Breast epithelium (tissue), 4 donors: ENCODE measurements at regions not wholly inside any gene's neighbourhood (a gene's known extent, or its start where the extent isn't known, plus 50 kb on each side); places are given as distances from the start of the nearest gene placed in this dataset.

Experiments used
- DNase-seq, 2 donors: peaks; one replicate each; pipeline ENCODE4 v3.0.0-alpha.2; 2019; ENCODE audit warnings: low spot score in 2 of 2
- H3K27ac ChIP-seq, 2 donors: fragments of 200-600 bp; sonication (generic) in 1 of 2; one replicate each; pipeline ENCODE4 v1.5.1; 2016 to 2019; ENCODE audit warnings: mild to moderate bottlenecking in 1 of 2
- H3K27me3 ChIP-seq, 2 donors: fragments of 200-600 bp; sonication (generic) in 1 of 2; one replicate each; pipeline versions ENCODE4 v1.5.1 to v1.6.0; 2017 to 2019; ENCODE audit warnings: control low read depth in 1 of 2, mild to moderate bottlenecking in 1 of 2
- H3K36me3 ChIP-seq: fragments of 200-600 bp; one replicate; pipeline ENCODE4 v1.5.1; 2019
- H3K4me1 ChIP-seq, 2 donors: fragments of 200-600 bp; sonication (generic); one replicate each; pipeline ENCODE4 v1.5.1; 2016 to 2019; ENCODE audit warnings: control low read depth in 1 of 2
- H3K4me3 ChIP-seq, 3 donors: fragments of 200-600 bp; sonication (generic); 1 replicate in 2 of 3; 2 replicates in 1 of 3; pipeline ENCODE4 v1.5.1; 2016 to 2019; ENCODE audit warnings: mild to moderate bottlenecking in 3 of 3, moderate library complexity in 2 of 3
- H3K9me3 ChIP-seq, 2 donors: fragments of 200-600 bp; sonication (generic) in 1 of 2; one replicate each; pipeline ENCODE4 v1.5.1; 2016 to 2019; ENCODE audit warnings: control low read depth in 1 of 2
- POLR2A ChIP-seq: fragments of 450-650 bp; IDR thresholded peaks from one replicate; pipeline ENCODE4 v1.6.1; 2016; ENCODE audit warnings: antibody characterized with exemption, mild to moderate bottlenecking, moderate library complexity
- POLR2AphosphoS5 ChIP-seq, 3 donors: sonication (generic); formaldehyde crosslinking; IDR thresholded peaks; one replicate each; pipeline ENCODE4 v1.6.1; 2017; ENCODE audit warnings: antibody characterized with exemption in 3 of 3
- intact Hi-C: fragments of 100-400 bp; cut with DNase I; formaldehyde crosslinking; loops from one replicate; pipeline ENCODE4 v1.15.1; 2023; ENCODE audit warnings: low total_unique reads
- TF ChIP-seq, protein P1 (sequence below), 3 donors: fragments of 450-650 bp; IDR thresholded peaks; one replicate each; pipeline ENCODE4 v1.5.1; 2016 to 2017; ENCODE audit warnings: antibody characterized with exemption in 3 of 3, mild to moderate bottlenecking in 3 of 3, moderate library complexity in 3 of 3

DNA sequence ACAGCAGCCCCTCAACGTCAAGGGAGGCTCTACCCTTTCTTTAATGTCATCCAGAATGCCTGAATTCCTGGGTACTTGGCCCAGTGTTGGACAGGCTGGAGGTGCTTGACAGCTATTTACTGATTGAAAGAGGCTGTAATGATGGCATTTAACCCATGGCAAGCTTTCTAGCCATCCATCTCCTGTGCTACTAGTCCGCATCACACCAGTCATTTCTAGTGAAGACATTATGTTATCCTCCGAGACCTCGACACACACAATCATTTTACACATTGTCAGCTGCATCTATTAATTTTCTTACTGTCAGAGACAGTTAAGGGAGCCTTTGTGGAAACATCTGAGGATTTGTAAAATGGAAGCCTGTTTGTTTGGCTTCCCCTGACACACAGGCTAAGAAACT, 149.3 kb upstream of the FSTL4 start:
- H3K27ac ChIP-seq, result no peak overlapping the region
- H3K27me3 ChIP-seq, result no peaks in the 10 kb centered on the region
- no peak for DNase-seq
- no peaks in the 10 kb centered on the region for H3K36me3 ChIP-seq
- TF ChIP-seq POLR2A (no peak), POLR2AphosphoS5 (IDR thresholded peaks at IDR 0.05) (no peak)
- TF ChIP-seq, protein P1, sequence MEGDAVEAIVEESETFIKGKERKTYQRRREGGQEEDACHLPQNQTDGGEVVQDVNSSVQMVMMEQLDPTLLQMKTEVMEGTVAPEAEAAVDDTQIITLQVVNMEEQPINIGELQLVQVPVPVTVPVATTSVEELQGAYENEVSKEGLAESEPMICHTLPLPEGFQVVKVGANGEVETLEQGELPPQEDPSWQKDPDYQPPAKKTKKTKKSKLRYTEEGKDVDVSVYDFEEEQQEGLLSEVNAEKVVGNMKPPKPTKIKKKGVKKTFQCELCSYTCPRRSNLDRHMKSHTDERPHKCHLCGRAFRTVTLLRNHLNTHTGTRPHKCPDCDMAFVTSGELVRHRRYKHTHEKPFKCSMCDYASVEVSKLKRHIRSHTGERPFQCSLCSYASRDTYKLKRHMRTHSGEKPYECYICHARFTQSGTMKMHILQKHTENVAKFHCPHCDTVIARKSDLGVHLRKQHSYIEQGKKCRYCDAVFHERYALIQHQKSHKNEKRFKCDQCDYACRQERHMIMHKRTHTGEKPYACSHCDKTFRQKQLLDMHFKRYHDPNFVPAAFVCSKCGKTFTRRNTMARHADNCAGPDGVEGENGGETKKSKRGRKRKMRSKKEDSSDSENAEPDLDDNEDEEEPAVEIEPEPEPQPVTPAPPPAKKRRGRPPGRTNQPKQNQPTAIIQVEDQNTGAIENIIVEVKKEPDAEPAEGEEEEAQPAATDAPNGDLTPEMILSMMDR (IDR thresholded peaks at IDR 0.05), result no peak
- intact Hi-C loops, result no loop called here
- no peaks in the 10 kb centered on the region for H3K4me1 ChIP-seq
- no peaks in the 10 kb centered on the region for H3K9me3 ChIP-seq
- no peak overlapping the region for H3K4me3 ChIP-seq

DNA sequence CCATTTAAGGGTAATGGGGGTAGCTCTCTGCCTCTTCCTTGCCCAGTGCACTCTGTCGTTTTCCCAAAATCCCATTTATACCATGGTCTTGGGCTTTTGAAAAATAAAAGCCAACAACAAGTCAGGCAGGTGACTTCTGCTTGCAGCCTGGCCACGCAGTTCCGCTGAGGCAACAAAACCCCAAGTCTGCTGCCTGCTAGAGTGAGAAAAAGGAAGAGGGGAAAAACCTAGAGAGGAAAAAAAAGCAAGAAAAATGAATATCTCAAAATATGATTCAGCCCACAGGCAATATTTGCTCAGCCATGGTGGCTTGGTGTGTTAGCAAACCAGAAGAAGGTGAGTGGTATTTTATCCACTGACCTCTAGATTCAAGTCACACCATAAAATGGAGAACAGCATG, 148.2 kb upstream of the FSTL4 start:
- TF ChIP-seq POLR2AphosphoS5 (IDR thresholded peaks at IDR 0.05), result no peak
- no peak for TF ChIP-seq POLR2A
- TF ChIP-seq, protein P1 (IDR thresholded peaks at IDR 0.05), result no peak
- no peaks in the 10 kb centered on the region for H3K9me3 ChIP-seq
- H3K27ac ChIP-seq, result no peak overlapping the region
- intact Hi-C loops, result no loop called here
- H3K27me3 ChIP-seq, result no peaks in the 10 kb centered on the region
- no peak overlapping the region for H3K4me3 ChIP-seq
- no peak for DNase-seq
- no peaks in the 10 kb centered on the region for H3K36me3 ChIP-seq
- H3K4me1 ChIP-seq, result no peaks in the 10 kb centered on the region

DNA sequence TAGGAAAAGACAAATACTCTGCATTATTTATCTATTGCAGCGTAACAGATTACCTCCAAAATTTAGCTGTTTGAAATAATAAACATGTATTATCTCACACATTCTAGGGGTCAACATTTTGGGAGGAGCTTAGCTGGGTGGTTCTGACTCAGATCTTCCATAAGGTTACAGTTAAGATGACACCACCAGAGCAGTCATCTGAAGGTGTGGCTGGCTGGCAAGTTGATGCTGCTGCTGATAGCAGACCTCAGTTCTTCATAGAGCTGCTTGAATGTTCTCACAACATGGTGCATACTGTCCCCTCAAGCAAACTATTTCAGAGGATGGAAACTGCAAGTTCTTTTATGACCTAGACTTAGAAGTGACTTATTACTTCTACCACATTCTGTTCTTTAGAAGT, 146.3 kb upstream of the FSTL4 start:
- H3K4me3 ChIP-seq, result no peak overlapping the region
- no peaks in the 10 kb centered on the region for H3K36me3 ChIP-seq
- H3K9me3 ChIP-seq, result no peaks in the 10 kb centered on the region
- no peak overlapping the region for H3K27ac ChIP-seq
- no peak for DNase-seq
- intact Hi-C loops, result no loop called here
- TF ChIP-seq POLR2A, result no peak
- TF ChIP-seq, protein P1 (IDR thresholded peaks at IDR 0.05), result no peak
- TF ChIP-seq POLR2AphosphoS5 (IDR thresholded peaks at IDR 0.05), result no peak
- no peaks in the 10 kb centered on the region for H3K27me3 ChIP-seq
- H3K4me1 ChIP-seq, result no peaks in the 10 kb centered on the region

DNA sequence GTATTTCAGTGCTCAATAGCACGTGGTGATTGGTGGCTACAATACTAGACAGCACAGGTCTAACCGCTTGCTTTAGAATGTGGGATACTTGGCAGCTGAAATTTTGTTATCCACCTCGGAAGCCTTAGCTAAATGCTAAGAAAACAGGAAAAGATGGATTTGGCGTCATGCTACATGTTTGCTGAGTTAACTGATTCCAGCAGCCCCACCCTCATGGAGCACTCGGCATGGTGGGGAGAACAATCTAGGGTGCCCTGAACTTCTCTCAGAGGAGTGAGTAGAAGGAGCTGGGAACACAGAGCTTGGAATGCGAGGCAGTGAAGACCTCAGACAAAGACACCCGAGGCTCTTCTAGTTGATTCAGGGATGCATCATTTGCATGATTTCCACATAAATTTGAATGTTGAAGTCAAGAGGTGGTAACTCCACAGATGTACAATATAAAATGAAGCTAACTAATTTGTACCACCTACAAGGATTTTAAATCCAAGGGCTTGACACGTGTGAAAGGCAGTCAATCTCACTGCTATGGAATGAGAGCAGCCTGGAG, 145.1 kb upstream of the FSTL4 start:
- no peaks in the 10 kb centered on the region for H3K9me3 ChIP-seq
- intact Hi-C loops, result no loop called here
- no peak overlapping the region for H3K27ac ChIP-seq
- TF ChIP-seq, protein P1 (IDR thresholded peaks at IDR 0.05), result no peak
- no peak for TF ChIP-seq POLR2AphosphoS5 (IDR thresholded peaks at IDR 0.05)
- TF ChIP-seq POLR2A, result no peak
- no peak for DNase-seq
- no peak overlapping the region for H3K4me3 ChIP-seq
- H3K27me3 ChIP-seq, result no peaks in the 10 kb centered on the region
- no peaks in the 10 kb centered on the region for H3K36me3 ChIP-seq
- H3K4me1 ChIP-seq, result no peaks in the 10 kb centered on the region

DNA sequence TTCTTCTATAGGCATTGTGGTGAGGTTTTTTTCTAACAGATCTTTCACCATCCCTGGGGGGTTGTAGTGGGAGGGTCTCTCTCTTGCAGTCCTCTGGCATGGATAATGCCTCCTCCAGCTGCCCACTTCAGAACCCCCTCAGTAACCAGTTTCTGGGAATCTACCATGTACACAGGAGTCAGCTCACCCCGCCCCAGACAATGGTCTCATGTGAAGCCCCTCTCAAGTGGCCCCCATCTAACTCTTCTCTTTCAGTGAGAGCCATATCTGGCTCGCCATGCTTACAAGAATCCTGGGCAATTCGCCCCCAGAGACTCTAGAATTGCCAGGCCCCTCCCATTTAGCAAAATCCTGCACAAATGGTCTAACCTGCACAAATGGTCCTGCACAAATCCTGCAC, 144.4 kb upstream of the FSTL4 start:
- no peak for DNase-seq
- TF ChIP-seq POLR2AphosphoS5 (IDR thresholded peaks at IDR 0.05) (no peak), POLR2A (no peak)
- TF ChIP-seq, protein P1 (IDR thresholded peaks at IDR 0.05), result no peak

More for the DNA sequence above, 144.4 kb upstream of the FSTL4 start:
- no peaks in the 10 kb centered on the region for H3K9me3 ChIP-seq
- intact Hi-C loops, result no loop called here
- H3K36me3 ChIP-seq, result no peaks in the 10 kb centered on the region
- H3K4me1 ChIP-seq, result no peaks in the 10 kb centered on the region
- no peaks in the 10 kb centered on the region for H3K27me3 ChIP-seq
- no peak overlapping the region for H3K4me3 ChIP-seq
- no peak overlapping the region for H3K27ac ChIP-seq
